ENCODE measurements at regions not wholly inside any gene's neighbourhood (a gene's known extent, or its start where the extent isn't known, plus 50 kb on each side); places are given as distances from the start of the nearest gene placed in this dataset.

GRCh38 chr2:198424112-198424511 is 619.7 kb downstream of the PLCL1 start:
- TF ChIP-seq RAD21 (IDR thresholded peaks at IDR 0.05; ENCODE audit: low read depth) (no peak), EP300 (IDR thresholded peaks at IDR 0.05; ENCODE audit: borderline replicate concordance) (no peak), TCF12 (IDR thresholded peaks at IDR 0.05; ENCODE audit: low read depth) (no peak), REST (IDR thresholded peaks at IDR 0.05; ENCODE audit: low read depth) (no peak), ZBTB7A (IDR thresholded peaks at IDR 0.05; ENCODE audit: low read depth) (no peak), NFIC (IDR thresholded peaks at IDR 0.05) (no peak), USF1 (IDR thresholded peaks at IDR 0.05) (no peak)

- TF ChIP-seq TEAD4 (IDR thresholded peaks at IDR 0.05) (no peak), FOXM1 (IDR thresholded peaks at IDR 0.05; ENCODE audit: borderline replicate concordance, low read depth) (no peak), RAD21 (IDR thresholded peaks at IDR 0.05; ENCODE audit: low read depth) (no peak), CREB1 (IDR thresholded peaks at IDR 0.05; ENCODE audit: low read depth) (no peak), TCF12 (IDR thresholded peaks at IDR 0.05; ENCODE audit: low read depth) (no peak), YY1 (IDR thresholded peaks at IDR 0.05; ENCODE audit: low read depth) (no peak), ZBTB7A (IDR thresholded peaks at IDR 0.05; ENCODE audit: low read depth) (no peak), CEBPB (IDR thresholded peaks at IDR 0.05) (no peak), NFIC (IDR thresholded peaks at IDR 0.05) (no peak), EP300 (IDR thresholded peaks at IDR 0.05; ENCODE audit: borderline replicate concordance) (no peak), MAX (IDR thresholded peaks at IDR 0.05) (no peak), TAF1 (IDR thresholded peaks at IDR 0.05; ENCODE audit: low read depth) (no peak), USF1 (IDR thresholded peaks at IDR 0.05) (no peak), REST (IDR thresholded peaks at IDR 0.05; ENCODE audit: low read depth) (no peak)
Observed at GRCh38 chr2:198417836-198418235, 613.4 kb downstream of the PLCL1 start.

- TF ChIP-seq YY1 (IDR thresholded peaks at IDR 0.05; ENCODE audit: low read depth) (no peak), EP300 (IDR thresholded peaks at IDR 0.05; ENCODE audit: borderline replicate concordance) (no peak), MAX (IDR thresholded peaks at IDR 0.05) (no peak)
Observed at GRCh38 chr2:198414976-198415375, 610.6 kb downstream of the PLCL1 start.

- TF ChIP-seq TCF12 (IDR thresholded peaks at IDR 0.05; ENCODE audit: low read depth) (no peak), YY1 (IDR thresholded peaks at IDR 0.05; ENCODE audit: low read depth) (no peak), CEBPB (IDR thresholded peaks at IDR 0.05) (no peak), MAX (IDR thresholded peaks at IDR 0.05) (no peak), ZBTB7A (IDR thresholded peaks at IDR 0.05; ENCODE audit: low read depth) (no peak), FOXM1 (IDR thresholded peaks at IDR 0.05; ENCODE audit: borderline replicate concordance, low read depth) (no peak), USF1 (IDR thresholded peaks at IDR 0.05) (no peak), NFIC (IDR thresholded peaks at IDR 0.05) (no peak), TAF1 (IDR thresholded peaks at IDR 0.05; ENCODE audit: low read depth) (no peak), TEAD4 (IDR thresholded peaks at IDR 0.05) (no peak), REST (IDR thresholded peaks at IDR 0.05; ENCODE audit: low read depth) (no peak), RAD21 (IDR thresholded peaks at IDR 0.05; ENCODE audit: low read depth) (no peak), EP300 (IDR thresholded peaks at IDR 0.05; ENCODE audit: borderline replicate concordance) (no peak), CREB1 (IDR thresholded peaks at IDR 0.05; ENCODE audit: low read depth) (no peak), EGR1 (IDR thresholded peaks at IDR 0.05) (no peak)
Observed at GRCh38 chr2:198411936-198412335, 607.5 kb downstream of the PLCL1 start.

Measured in Ishikawa (cell line).